Stimulated activated CD8-positive, alpha-beta memory T cell treated with anti-CD3 and anti-CD28 coated beads, Interleukin-12 subunit alpha, Interleukin-12 subunit beta, amount 100 ng/mL, for 24 hours (primary cell): ENCODE measurements at regions not wholly inside any gene's neighbourhood (a gene's known extent, or its start where the extent isn't known, plus 50 kb on each side); places are given as distances from the start of the nearest gene placed in this dataset.

Source experiments
- DNase-seq: peaks from one replicate; pipeline ENCODE4 v3.0.0-alpha.2; 2020; ENCODE audit errors: extremely low read depth

- DNase-seq: no peak
Observed at GRCh38 chr21:43364261-43364510, 62.7 kb downstream of the SIK1 start.

GRCh38 chr21:43363506-43364260 is 63.2 kb downstream of the SIK1 start:
- DNase-seq: no peak

GRCh38 chr21:43362915-43363314 is 64.0 kb downstream of the SIK1 start:
- no peak for DNase-seq

- peak; percentile 42 for DNase-seq
Observed at GRCh38 chr21:43362321-43362791, 64.6 kb downstream of the SIK1 start.

- no peak for DNase-seq
Observed at GRCh38 chr21:43361493-43362296, 65.2 kb downstream of the SIK1 start.

GRCh38 chr21:43361127-43361492 is 65.8 kb downstream of the SIK1 start:
- DNase-seq: no peak

GRCh38 chr21:43360441-43361126 is 66.3 kb downstream of the SIK1 start:
- DNase-seq: no peak

GRCh38 chr21:43358940-43359822 is 67.8 kb downstream of the SIK1 start:
- DNase-seq: no peak

- DNase-seq: no peak
Observed at GRCh38 chr21:43357715-43358430, 69.1 kb downstream of the SIK1 start.

GRCh38 chr21:43355925-43356289 is 71.0 kb downstream of the SIK1 start:
- DNase-seq: no peak

- DNase-seq: no peak
Observed at GRCh38 chr21:43355266-43355924, 71.5 kb downstream of the SIK1 start.

- no peak for DNase-seq
Observed at GRCh38 chr21:43354666-43355065, 72.3 kb downstream of the SIK1 start.

- no peak for DNase-seq
Observed at GRCh38 chr21:43354026-43354420, 72.9 kb downstream of the SIK1 start.

- no peak for DNase-seq
Observed at GRCh38 chr21:43353282-43354025, 73.5 kb downstream of the SIK1 start.

- DNase-seq: no peak
Observed at GRCh38 chr21:43352568-43353281, 74.2 kb downstream of the SIK1 start.

GRCh38 chr21:43352154-43352537 is 74.8 kb downstream of the SIK1 start:
- DNase-seq: no peak

- DNase-seq: no peak
Observed at GRCh38 chr21:43351501-43352153, 75.3 kb downstream of the SIK1 start.

- no peak for DNase-seq
Observed at GRCh38 chr21:43349644-43350043, 77.3 kb downstream of the SIK1 start.

GRCh38 chr21:43348801-43349261 is 78.1 kb downstream of the SIK1 start:
- DNase-seq: no peak
